GM12878 (cell line): ENCODE measurements at regions not wholly inside any gene's neighbourhood (a gene's known extent, or its start where the extent isn't known, plus 50 kb on each side); places are given as distances from the start of the nearest gene placed in this dataset.

Experiments
- ATAC-seq: fragments of 200-7000 bp; cut with Tn5 transposase; 3 replicates; pipeline ENCODE4 v1.9.1; 2020; ENCODE audit warnings: mild to moderate bottlenecking, moderate library complexity
- BruUV-seq: library from RNA; stranded (reverse); fragments of 400-500 nt; replicated peaks from 2 replicates; lab custom pipeline; 2021; lab: Mats Ljungman, UMichigan
- CTCF ChIA-PET: fragments of 300-600 bp; sonication (Branson Sonifier 250); formaldehyde crosslinking; extraction: SDS; loops from one replicate; lab custom pipeline; 2021; ENCODE audit warnings: inconsistent platforms; lab: Yijun Ruan, JAX
- POLR2A ChIA-PET: fragments of 350-600 bp; formaldehyde crosslinking; extraction: SDS; loops from one replicate; lab custom pipeline; 2021; ENCODE audit warnings: inconsistent platforms; lab: Charles Lee
- RAD21 ChIA-PET: fragments of 300-600 bp; sonication (Branson Sonifier 250); formaldehyde crosslinking; loops from one replicate; lab custom pipeline; 2023; ENCODE audit warnings: antibody characterized with exemption; ENCODE audit not compliant: unreplicated experiment; lab: Charles Lee
- SMC1A ChIA-PET: fragments of 300-600 bp; sonication (Branson Sonifier 250); formaldehyde crosslinking; loops from one replicate; lab custom pipeline; 2023; ENCODE audit not compliant: unreplicated experiment, uncharacterized antibody; lab: Charles Lee
- DNase-seq: peaks from one replicate; pipeline ENCODE4 v3.0.0-alpha.2; 2011; ENCODE audit warnings: low read depth, low spot score
- FAIRE-seq: peaks from 3 replicates; lab custom pipeline; 2011; peaks lifted over from hg19 to GRCh38; lab: Jason Lieb, UNC
- H2AFZ ChIP-seq: 2 replicates; pipeline ENCODE4 v1.6.0; 2011; ENCODE audit warnings: low read depth, low read length, control low read depth; ENCODE audit not compliant: control insufficient read depth
- H3K27ac ChIP-seq: 2 replicates; pipeline ENCODE4 v1.5.1; 2011; ENCODE audit warnings: control low read depth; ENCODE audit not compliant: control insufficient read depth, insufficient read depth
- H3K27me3 ChIP-seq, 2 experiments: replicated peaks in 1 of 2; 2 replicates each; pipeline versions ENCODE4 v1.6.0 to v1.6.1; 2011; ENCODE audit warnings: low read length in 1 of 2; ENCODE audit not compliant: control insufficient read depth in 2 of 2, insufficient read depth in 2 of 2
- H3K36me3 ChIP-seq, 2 experiments: 2 replicates each; pipeline ENCODE4 v1.5.1; 2011; ENCODE audit warnings: low read length in 1 of 2; ENCODE audit not compliant: control insufficient read depth in 2 of 2, insufficient read depth in 2 of 2
- H3K4me1 ChIP-seq: 2 replicates; pipeline ENCODE4 v1.6.1; 2011; ENCODE audit warnings: mild to moderate bottlenecking, low read length, moderate library complexity, mixed read lengths; ENCODE audit not compliant: control insufficient read depth, insufficient read depth
- H3K4me2 ChIP-seq: 2 replicates; pipeline ENCODE4 v1.6.0; 2011; ENCODE audit warnings: control low read depth; ENCODE audit not compliant: control insufficient read depth, insufficient read depth
- H3K4me3 ChIP-seq: fragments of 200-600 bp; sonication (generic); 2 replicates; pipeline ENCODE4 v1.5.1; 2016
- H3K79me2 ChIP-seq: 2 replicates; pipeline ENCODE4 v1.6.0; 2011; ENCODE audit warnings: low read length; ENCODE audit not compliant: control insufficient read depth, insufficient read depth
- H3K9ac ChIP-seq: 2 replicates; pipeline ENCODE4 v1.8.0; 2011; ENCODE audit warnings: low read length, control low read depth, mixed read lengths; ENCODE audit not compliant: control insufficient read depth, insufficient read depth
- H3K9me3 ChIP-seq: replicated peaks from 3 replicates; pipeline ENCODE4 v1.5.1; 2011; ENCODE audit warnings: mild to moderate bottlenecking, low read length; ENCODE audit not compliant: control insufficient read depth, insufficient read depth
- H4K20me1 ChIP-seq: 2 replicates; pipeline ENCODE4 v1.6.0; 2011; ENCODE audit not compliant: control insufficient read depth, insufficient read depth
- BCL11A ChIP-seq: IDR thresholded peaks from 2 replicates; pipeline ENCODE4 v1.6.1; 2011; ENCODE audit warnings: low read depth, low read length
- EZH2 ChIP-seq: IDR thresholded peaks from 2 replicates; pipeline ENCODE4 v1.6.1; 2012; ENCODE audit warnings: low read depth, mild to moderate bottlenecking, control low read depth, inconsistent platforms, low read length, borderline replicate concordance; ENCODE audit not compliant: control insufficient read depth
- HDAC2 ChIP-seq: fragments of 200-600 bp; sonication (generic); IDR thresholded peaks from 2 replicates; pipeline ENCODE4 v1.6.1; 2017
- KAT2A ChIP-seq: conservative IDR thresholded peaks from 2 replicates; pipeline ENCODE4 v1.6.1; 2011; ENCODE audit warnings: low read depth, low read length; ENCODE audit not compliant: control insufficient read depth
- MLLT1 ChIP-seq: fragments of 450-650 bp; IDR thresholded peaks from 2 replicates; pipeline ENCODE4 v1.6.1; 2016; ENCODE audit warnings: mild to moderate bottlenecking
- NFYA ChIP-seq: IDR thresholded peaks from 2 replicates; pipeline ENCODE4 v1.6.1; 2011; ENCODE audit warnings: low read depth, mild to moderate bottlenecking, low read length, improper control_type of control experiment, borderline replicate concordance
- NR2C1 ChIP-seq: fragments of 450-650 bp; IDR thresholded peaks from 2 replicates; pipeline ENCODE4 v1.6.1; 2017; ENCODE audit warnings: antibody characterized with exemption, mild to moderate bottlenecking, moderate library complexity
- NR2C2 ChIP-seq: IDR thresholded peaks from 2 replicates; pipeline ENCODE4 v1.6.1; 2011; ENCODE audit warnings: borderline replicate concordance, low read depth; ENCODE audit not compliant: control insufficient read depth, insufficient read length
- NR2F1 ChIP-seq: fragments of 450-650 bp; conservative IDR thresholded peaks from 2 replicates; pipeline ENCODE4 v1.6.1; 2017; ENCODE audit warnings: mild to moderate bottlenecking
- PAX8 ChIP-seq: fragments of 450-650 bp; IDR thresholded peaks from 2 replicates; pipeline ENCODE4 v1.6.1; 2017; ENCODE audit warnings: mild to moderate bottlenecking, moderate library complexity
- RAD21 ChIP-seq: IDR thresholded peaks from 2 replicates; pipeline ENCODE4 v1.6.1; 2011; ENCODE audit warnings: mild to moderate bottlenecking, low read depth, low read length, moderate library complexity; ENCODE audit not compliant: insufficient read depth
- TBL1XR1 ChIP-seq: IDR thresholded peaks from 2 replicates; pipeline ENCODE4 v1.6.1; 2012; ENCODE audit warnings: low read depth, low read length, improper control_type of control experiment
- YBX1 ChIP-seq: fragments of 450-650 bp; IDR thresholded peaks from 2 replicates; pipeline ENCODE4 v1.6.1; 2016; ENCODE audit warnings: antibody characterized with exemption
- ZBTB11 ChIP-seq: fragments of 450-650 bp; formaldehyde crosslinking; IDR thresholded peaks from 2 replicates; pipeline ENCODE4 v1.5.0; 2022; ENCODE audit warnings: mild to moderate bottlenecking, missing genetic modification characterization
- ZBTB4 ChIP-seq: fragments of 450-650 bp; formaldehyde crosslinking; IDR thresholded peaks from 2 replicates; pipeline ENCODE4 v1.4.0; 2022; ENCODE audit warnings: mild to moderate bottlenecking, moderate library complexity
- WGBS: methylation state at CpG from one replicate; pipeline ENCODE4 v1.1.6; 2016; ENCODE audit warnings: low lambda C conversion rate; ENCODE audit not compliant: insufficient replicate concordance, insufficient coverage; ENCODE audit errors: missing lambda C conversion rate; 5-methylcytosine and 5-hydroxymethylcytosine counted together
- in situ Hi-C: fragments of 300-500 bp; cut with MboI; formaldehyde crosslinking; loops from 9 replicates; pipeline ENCODE4 v1.14.3; 2018; ENCODE audit warnings: mixed read lengths
- intact Hi-C: fragments of 100-400 bp; cut with micrococcal nuclease; formaldehyde crosslinking; loops from one replicate; pipeline ENCODE4 v1.14.2; 2022; ENCODE audit not compliant: unreplicated experiment

- H3K27me3 ChIP-seq = peaks cover 0 to 3% of the 10 kb centered on the region in 2 experiments; a peak in 1 of 4 replicates
- H2AFZ ChIP-seq = no peak overlapping the region
- no peak overlapping the region for H3K27ac ChIP-seq
- no peak overlapping the region for H3K4me2 ChIP-seq
- BruUV-seq = no TSS peak
- WGBS = 5% methylated on average over 2 of the region's 2 CpGs
- no peak overlapping the region for H3K9ac ChIP-seq
- H3K4me1 ChIP-seq = no peaks in the 10 kb centered on the region
- H3K79me2 ChIP-seq = no peaks in the 10 kb centered on the region
- no peak overlapping the region for H3K4me3 ChIP-seq
- intact Hi-C loops (no loop called here), in situ Hi-C loops (no loop called here)
- FAIRE-seq (no peak), DNase-seq (no peak), ATAC-seq (no peak)
- CTCF ChIA-PET = interaction anchor here (0.6 kb wide), 1 partner anchor 8 kb away, joined by 3 read pairs; no protein-coding TSS in a partner anchor
- H4K20me1 ChIP-seq = no peaks in the 10 kb centered on the region
- no peaks in the 10 kb centered on the region for H3K9me3 ChIP-seq
- POLR2A ChIA-PET = no interaction called here
- SMC1A ChIA-PET = no interaction called here
- RAD21 ChIA-PET = no interaction called here
- H3K36me3 ChIP-seq = no peaks in the 10 kb centered on the region
- TF ChIP-seq NR2C1 (no peak), MLLT1 (no peak), NFYA (no peak), BCL11A (no peak), NR2C2 (no peak), ZBTB11 (CRISPR knock-in tag) (no peak), ZBTB4 (CRISPR knock-in tag) (no peak), HDAC2 (no peak), TBL1XR1 (no peak), PAX8 (no peak), KAT2A (no peak), EZH2 (no peak), YBX1 (no peak), NR2F1 (no peak), RAD21 (no peak)
Measured at GRCh38 chr2:175351512-175351911, 170.0 kb upstream of the ATP5MC3 start.
